NB4 (cell line): ENCODE measurements at regions not wholly inside any gene's neighbourhood (a gene's known extent, or its start where the extent isn't known, plus 50 kb on each side); places are given as distances from the start of the nearest gene placed in this dataset.

ENCODE experiments used
- CTCF ChIP-seq: IDR thresholded peaks from one replicate; pipeline ENCODE4 v1.5.1; 2012; ENCODE audit warnings: low read depth, low read length
- MAX ChIP-seq: IDR thresholded peaks from 2 replicates; pipeline ENCODE4 v1.6.1; 2011; ENCODE audit warnings: low read depth, low read length
- MYC ChIP-seq: IDR thresholded peaks from 2 replicates; pipeline ENCODE4 v1.6.1; 2011; ENCODE audit warnings: low read depth, low read length
- POLR2A ChIP-seq: IDR thresholded peaks from 2 replicates; pipeline ENCODE4 v1.6.1; 2011; ENCODE audit warnings: mild to moderate bottlenecking; ENCODE audit not compliant: insufficient read length; ENCODE audit errors: extremely low read depth

DNA sequence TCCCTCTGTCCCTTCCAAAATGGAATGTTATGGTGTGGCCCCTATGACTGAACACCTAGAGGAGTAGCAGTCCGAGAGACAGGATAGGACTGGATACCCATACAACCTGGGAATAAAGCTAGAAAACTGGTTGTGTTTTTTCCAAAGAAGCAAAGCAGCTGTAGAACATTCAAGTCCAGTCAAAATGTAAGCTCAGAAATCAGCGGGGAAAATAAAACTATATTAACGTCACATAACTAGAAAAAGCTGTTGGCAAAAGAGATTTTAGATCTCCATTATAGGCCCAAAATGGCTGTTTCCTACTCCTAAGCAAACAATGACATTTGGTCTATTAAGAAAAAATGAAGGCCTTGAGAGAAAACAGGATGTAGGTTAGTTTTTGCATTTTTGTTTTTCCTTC is 177.7 kb downstream of the PTN start:
- TF ChIP-seq CTCF (no peak), POLR2A (no peak), MAX (no peak), MYC (no peak)
